Neutrophil (primary cell): ENCODE measurements at regions not wholly inside any gene's neighbourhood (a gene's known extent, or its start where the extent isn't known, plus 50 kb on each side); places are given as distances from the start of the nearest gene placed in this dataset.

Experiments
- H3K27ac ChIP-seq: fragments of 200-600 bp; sonication (generic); 2 replicates; pipeline ENCODE4 v1.5.1; 2016; ENCODE audit warnings: mild to moderate bottlenecking, moderate library complexity
- H3K27me3 ChIP-seq: fragments of 200-600 bp; sonication (generic); 2 replicates; pipeline ENCODE4 v1.6.0; 2016; ENCODE audit warnings: mild to moderate bottlenecking
- H3K36me3 ChIP-seq: fragments of 200-600 bp; sonication (generic); 2 replicates; pipeline ENCODE4 v1.5.1; 2017
- H3K4me1 ChIP-seq, 2 experiments: fragments of 200-600 bp in 1 of 2; sonication (generic) in 1 of 2; 1 replicate in 1 of 2; 2 replicates in 1 of 2; pipeline versions ENCODE4 v1.5.1 to v1.6.1; 2013 to 2016; ENCODE audit warnings: low read depth in 1 of 2, low read length in 1 of 2, mild to moderate bottlenecking in 1 of 2, moderate library complexity in 1 of 2; ENCODE audit not compliant: control insufficient read depth in 1 of 2, insufficient read depth in 1 of 2
- H3K4me3 ChIP-seq, 2 experiments: fragments of 200-600 bp in 1 of 2; sonication (generic) in 1 of 2; 1 replicate in 1 of 2; 2 replicates in 1 of 2; pipeline ENCODE4 v1.5.1; 2013 to 2016; ENCODE audit warnings: low read depth in 1 of 2, low read length in 1 of 2, mild to moderate bottlenecking in 1 of 2, moderate library complexity in 1 of 2
- H3K9me3 ChIP-seq: fragments of 200-600 bp; sonication (generic); 2 replicates; pipeline ENCODE4 v1.5.1; 2016
- CTCF ChIP-seq: fragments of 200-600 bp; sonication (generic); IDR thresholded peaks from 2 replicates; pipeline ENCODE4 v1.5.1; 2016; ENCODE audit warnings: antibody characterized with exemption

GRCh38 chr17:36885771-36886377 lies 51.4 kb upstream of the LHX1 start:
- no peak overlapping the region for H3K27ac ChIP-seq
- H3K4me1 ChIP-seq, result no peaks in the 10 kb centered on the region
- no peaks in the 10 kb centered on the region for H3K9me3 ChIP-seq
- no peak for TF ChIP-seq CTCF
- H3K36me3 ChIP-seq, result no peaks in the 10 kb centered on the region
- H3K27me3 ChIP-seq, result peaks cover 98% of the 10 kb centered on the region
- H3K4me3 ChIP-seq, result no peak overlapping the region
